ENCODE measurements at regions not wholly inside any gene's neighbourhood (a gene's known extent, or its start where the extent isn't known, plus 50 kb on each side); places are given as distances from the start of the nearest gene placed in this dataset.

- peaks cover 80 to 95% of the 10 kb centered on the region in 2 experiments for H3K9me3 ChIP-seq (ENCODE audit: insufficient read depth in 2 of 2, low read depth in 1 of 2, low read length in 1 of 2)
- H3K4me2 ChIP-seq (ENCODE audit: insufficient read depth in 1 of 2, low read depth in 2 of 2, low read length in 2 of 2) = no peak overlapping the region
- H2AK5ac ChIP-seq (ENCODE audit: low read depth, low read length) = no peak overlapping the region
- H3K4ac ChIP-seq (replicated peaks; ENCODE audit: insufficient read length, low read depth, low read length) = no peak overlapping the region
- FAIRE-seq (no peak), DNase-seq (ENCODE audit: low read depth in 1 of 2, low spot score in 2 of 2) (no peak)
- H3K14ac ChIP-seq (ENCODE audit: insufficient read length) = no peak overlapping the region
- H3K79me2 ChIP-seq (ENCODE audit: control insufficient read depth in 1 of 2, insufficient read depth in 2 of 2, low read length in 2 of 2) = peaks cover 0 to 3% of the 10 kb centered on the region in 2 experiments; a peak in 1 of 4 replicates
- H2BK5ac ChIP-seq (ENCODE audit: low read depth, low read length) = no peak overlapping the region
- no peaks in the 10 kb centered on the region for H3K79me1 ChIP-seq (ENCODE audit: low read depth, low read length)
- no peak overlapping the region for H3K23ac ChIP-seq (ENCODE audit: insufficient read length)
- H2BK12ac ChIP-seq (ENCODE audit: low read depth, low read length) = no peak overlapping the region
- no peak overlapping the region for H4K91ac ChIP-seq (replicated peaks; ENCODE audit: insufficient read length, low read length)
- 88% methylated on average over 21 of the region's 21 CpGs; no CpG with 5 or more reads in 1 of the 2 experiments for WGBS, 2 experiments (ENCODE audit: extremely low coverage in 1 of 2, insufficient coverage in 1 of 2, insufficient read length in 1 of 2, insufficient replicate concordance in 2 of 2, low coverage in 1 of 2, low lambda C conversion rate in 2 of 2, missing lambda C conversion rate in 1 of 2)
- H2BK15ac ChIP-seq (ENCODE audit: low read length) = no peak overlapping the region
- no peak overlapping the region for H3K27ac ChIP-seq (ENCODE audit: low read depth, low read length)
- no peaks in the 10 kb centered on the region for H3K4me1 ChIP-seq (replicated peaks in 1 of 4; ENCODE audit: control insufficient read depth in 3 of 4, insufficient read depth in 4 of 4, low read length in 3 of 4)
- no peak overlapping the region for H2AFZ ChIP-seq (ENCODE audit: low read length)
- no peaks in the 10 kb centered on the region; a peak in 1 of 8 replicates for H3K36me3 ChIP-seq (ENCODE audit: control insufficient read depth in 2 of 4, insufficient read depth in 4 of 4, low read length in 3 of 4)
- no peak overlapping the region for H4K8ac ChIP-seq (ENCODE audit: extremely low read depth, insufficient read depth, low read length)
- no peak overlapping the region for H3K18ac ChIP-seq (ENCODE audit: extremely low read depth, low read length)
- no peak overlapping the region for H3K4me3 ChIP-seq (ENCODE audit: extremely low read depth in 1 of 4, insufficient read depth in 2 of 4, low read depth in 3 of 4, low read length in 4 of 4)
- no peak overlapping the region for H2BK20ac ChIP-seq (ENCODE audit: low read length)
- ChIA-PET POLR2A (ENCODE audit: partially characterized antibody) (no interaction called here), CTCF (ENCODE audit: partially characterized antibody) (no interaction called here)
- peaks cover 0 to 2% of the 10 kb centered on the region in 2 experiments for H4K20me1 ChIP-seq (replicated peaks in 1 of 2; ENCODE audit: control insufficient read depth in 1 of 2, insufficient read depth in 2 of 2, low read length in 2 of 2)
- no peak overlapping the region for H3K9ac ChIP-seq (replicated peaks in 1 of 4; ENCODE audit: extremely low read depth in 1 of 4, low read depth in 3 of 4, low read length in 3 of 4)
- H3K27me3 ChIP-seq (replicated peaks in 1 of 4; ENCODE audit: control insufficient read depth in 3 of 4, extremely low read depth in 1 of 4, insufficient read depth in 3 of 4, low read length in 3 of 4) = no peaks in the 10 kb centered on the region; a peak in 1 of 7 replicates
- peaks cover 2% of the 10 kb centered on the region; the same call in 1 of the 2 replicates for H3K23me2 ChIP-seq (ENCODE audit: low read depth, low read length)
- H4K5ac ChIP-seq (ENCODE audit: insufficient read length, low read depth, low read length) = no peak overlapping the region
- no peak overlapping the region for H2BK120ac ChIP-seq (replicated peaks; ENCODE audit: low read depth, low read length)
- no peak overlapping the region for H3K56ac ChIP-seq (replicated peaks; ENCODE audit: insufficient read length, low read depth, low read length)
- TF ChIP-seq PHF8 (conservative IDR thresholded peaks at IDR 0.05; ENCODE audit: low read depth, low read length) (no peak), BCL11A (IDR thresholded peaks at IDR 0.05; ENCODE audit: low read depth in 2 of 2, low read length in 2 of 2) (no peak), HDAC2 (IDR thresholded peaks at IDR 0.05; ENCODE audit: borderline replicate concordance in 1 of 2, low read depth in 2 of 2, low read length in 2 of 2) (no peak), MAFK (IDR thresholded peaks at IDR 0.05; ENCODE audit: low read depth, low read length) (no peak), JUND (IDR thresholded peaks at IDR 0.05; ENCODE audit: low read length) (no peak), SUZ12 (IDR thresholded peaks at IDR 0.05; ENCODE audit: low read length) (no peak), CHD1 (IDR thresholded peaks at IDR 0.05; ENCODE audit: low read depth, low read length) (no peak), TBP (IDR thresholded peaks at IDR 0.05; ENCODE audit: low read depth, low read length) (no peak), NRF1 (IDR thresholded peaks at IDR 0.05; ENCODE audit: low read depth, low read length) (no peak), BACH1 (IDR thresholded peaks at IDR 0.05; ENCODE audit: low read length) (no peak), TCF12 (IDR thresholded peaks at IDR 0.05; ENCODE audit: low read depth, low read length) (no peak), KDM5A (IDR thresholded peaks at IDR 0.05; ENCODE audit: low read length) (no peak), SIN3A (conservative IDR thresholded peaks at IDR 0.05 in 1 of 2, IDR thresholded peaks at IDR 0.05 in 1 of 2; ENCODE audit: low read depth in 1 of 2, low read length in 2 of 2) (no peak), KDM1A (IDR thresholded peaks at IDR 0.05; ENCODE audit: borderline replicate concordance, low read length) (no peak)
Observed at GRCh38 chr1:2946999-2947690, 74.1 kb upstream of the ACTRT2 start.
